NOMO-1 treated with DMSO at 0.1 percent for 48 hours (cell line): ENCODE measurements at regions not wholly inside any gene's neighbourhood (a gene's known extent, or its start where the extent isn't known, plus 50 kb on each side); places are given as distances from the start of the nearest gene placed in this dataset.
"Not testable (repeated sequence)": the region's sequence is repeated elsewhere in the genome, so short reads cannot be mapped to it uniquely, and the experiment has no call there.

Source experiments
- DNase-seq: peaks from one replicate; lab custom pipeline; 2025; ENCODE audit not compliant: unreplicated experiment; lab: John Stamatoyannopoulos, UW

- DNase-seq = no peak
These were observed 213.6 kb upstream of the KCNN2 start for GRCh38 chr5:114148253-114148652.

- not testable (repeated sequence) for DNase-seq
These were observed 213.1 kb upstream of the KCNN2 start for GRCh38 chr5:114148728-114149127.

- no peak for DNase-seq
These were observed 209.1 kb upstream of the KCNN2 start for GRCh38 chr5:114152656-114153360.

GRCh38 chr5:114153392-114153791, 208.5 kb upstream of the KCNN2 start:
- no peak for DNase-seq

- DNase-seq = no peak
These were observed 208.0 kb upstream of the KCNN2 start for GRCh38 chr5:114153833-114154232.

- DNase-seq = no peak
These were observed 195.8 kb upstream of the KCNN2 start for GRCh38 chr5:114166081-114166480.

GRCh38 chr5:114174131-114174530, 187.7 kb upstream of the KCNN2 start:
- no peak for DNase-seq

GRCh38 chr5:114174837-114175236, 187.0 kb upstream of the KCNN2 start:
- no peak for DNase-seq

- DNase-seq = no peak
These were observed 185.5 kb upstream of the KCNN2 start for GRCh38 chr5:114176356-114176755.

GRCh38 chr5:114179134-114179533, 182.7 kb upstream of the KCNN2 start:
- no peak for DNase-seq

GRCh38 chr5:114184006-114184405, 177.9 kb upstream of the KCNN2 start:
- no peak for DNase-seq

GRCh38 chr5:114185274-114185673, 176.6 kb upstream of the KCNN2 start:
- DNase-seq = no peak

GRCh38 chr5:114191441-114191840, 170.4 kb upstream of the KCNN2 start:
- no peak for DNase-seq

GRCh38 chr5:114192108-114192507, 169.8 kb upstream of the KCNN2 start:
- peak; percentile 14 for DNase-seq

- no peak for DNase-seq
These were observed 160.5 kb upstream of the KCNN2 start for GRCh38 chr5:114201332-114201731.

GRCh38 chr5:114204923-114205322, 156.9 kb upstream of the KCNN2 start:
- DNase-seq = no peak

- no peak for DNase-seq
These were observed 155.2 kb upstream of the KCNN2 start for GRCh38 chr5:114206640-114207039.

- no peak for DNase-seq
These were observed 154.3 kb upstream of the KCNN2 start for GRCh38 chr5:114207615-114208014.

- no peak for DNase-seq
These were observed 153.8 kb upstream of the KCNN2 start for GRCh38 chr5:114208120-114208519.

GRCh38 chr5:114208588-114208987, 153.3 kb upstream of the KCNN2 start:
- no peak for DNase-seq

GRCh38 chr5:114210662-114211061, 151.2 kb upstream of the KCNN2 start:
- DNase-seq = no peak

GRCh38 chr5:114221807-114222206, 140.1 kb upstream of the KCNN2 start:
- no peak for DNase-seq

- peak; percentile 10 for DNase-seq
These were observed 138.0 kb upstream of the KCNN2 start for GRCh38 chr5:114223866-114224265.
